Erythroblast (primary cell): ENCODE measurements at regions not wholly inside any gene's neighbourhood (a gene's known extent, or its start where the extent isn't known, plus 50 kb on each side); places are given as distances from the start of the nearest gene placed in this dataset.

ENCODE experiments used
- GATA1 ChIP-seq: IDR thresholded peaks from 2 replicates; pipeline ENCODE4 v1.6.1; 2011; ENCODE audit warnings: low read depth, mild to moderate bottlenecking, control low read depth, low read length, moderate library complexity
- POLR2A ChIP-seq: IDR thresholded peaks from 2 replicates; pipeline ENCODE4 v1.6.1; 2011; ENCODE audit warnings: mild to moderate bottlenecking, low read length

GRCh38 chr3:168233001-168233400 is 137.3 kb upstream of the GOLIM4 start:
- TF ChIP-seq POLR2A, result no peak
- no peak for TF ChIP-seq GATA1
